GM12878 (cell line): ENCODE measurements at regions not wholly inside any gene's neighbourhood (a gene's known extent, or its start where the extent isn't known, plus 50 kb on each side); places are given as distances from the start of the nearest gene placed in this dataset.

ENCODE experiments used
- ATAC-seq: fragments of 200-7000 bp; cut with Tn5 transposase; 3 replicates; pipeline ENCODE4 v1.9.1; 2020; ENCODE audit warnings: mild to moderate bottlenecking, moderate library complexity
- BruUV-seq: library from RNA; stranded (reverse); fragments of 400-500 nt; replicated peaks from 2 replicates; lab custom pipeline; 2021; lab: Mats Ljungman, UMichigan
- CTCF ChIA-PET: fragments of 300-600 bp; sonication (Branson Sonifier 250); formaldehyde crosslinking; extraction: SDS; loops from one replicate; lab custom pipeline; 2021; ENCODE audit warnings: inconsistent platforms; lab: Yijun Ruan, JAX
- POLR2A ChIA-PET: fragments of 350-600 bp; formaldehyde crosslinking; extraction: SDS; loops from one replicate; lab custom pipeline; 2021; ENCODE audit warnings: inconsistent platforms; lab: Charles Lee
- RAD21 ChIA-PET: fragments of 300-600 bp; sonication (Branson Sonifier 250); formaldehyde crosslinking; loops from one replicate; lab custom pipeline; 2023; ENCODE audit warnings: antibody characterized with exemption; ENCODE audit not compliant: unreplicated experiment; lab: Charles Lee
- SMC1A ChIA-PET: fragments of 300-600 bp; sonication (Branson Sonifier 250); formaldehyde crosslinking; loops from one replicate; lab custom pipeline; 2023; ENCODE audit not compliant: unreplicated experiment, uncharacterized antibody; lab: Charles Lee
- DNase-seq: peaks from one replicate; pipeline ENCODE4 v3.0.0-alpha.2; 2011; ENCODE audit warnings: low read depth, low spot score
- FAIRE-seq: peaks from 3 replicates; lab custom pipeline; 2011; peaks lifted over from hg19 to GRCh38; lab: Jason Lieb, UNC
- H2AFZ ChIP-seq: 2 replicates; pipeline ENCODE4 v1.6.0; 2011; ENCODE audit warnings: low read depth, low read length, control low read depth; ENCODE audit not compliant: control insufficient read depth
- H3K27ac ChIP-seq: 2 replicates; pipeline ENCODE4 v1.5.1; 2011; ENCODE audit warnings: control low read depth; ENCODE audit not compliant: control insufficient read depth, insufficient read depth
- H3K27me3 ChIP-seq, 2 experiments: replicated peaks in 1 of 2; 2 replicates each; pipeline versions ENCODE4 v1.6.0 to v1.6.1; 2011; ENCODE audit warnings: low read length in 1 of 2; ENCODE audit not compliant: control insufficient read depth in 2 of 2, insufficient read depth in 2 of 2
- H3K36me3 ChIP-seq, 2 experiments: 2 replicates each; pipeline ENCODE4 v1.5.1; 2011; ENCODE audit warnings: low read length in 1 of 2; ENCODE audit not compliant: control insufficient read depth in 2 of 2, insufficient read depth in 2 of 2
- H3K4me1 ChIP-seq: 2 replicates; pipeline ENCODE4 v1.6.1; 2011; ENCODE audit warnings: mild to moderate bottlenecking, low read length, moderate library complexity, mixed read lengths; ENCODE audit not compliant: control insufficient read depth, insufficient read depth
- H3K4me2 ChIP-seq: 2 replicates; pipeline ENCODE4 v1.6.0; 2011; ENCODE audit warnings: control low read depth; ENCODE audit not compliant: control insufficient read depth, insufficient read depth
- H3K4me3 ChIP-seq: fragments of 200-600 bp; sonication (generic); 2 replicates; pipeline ENCODE4 v1.5.1; 2016
- H3K79me2 ChIP-seq: 2 replicates; pipeline ENCODE4 v1.6.0; 2011; ENCODE audit warnings: low read length; ENCODE audit not compliant: control insufficient read depth, insufficient read depth
- H3K9ac ChIP-seq: 2 replicates; pipeline ENCODE4 v1.8.0; 2011; ENCODE audit warnings: low read length, control low read depth, mixed read lengths; ENCODE audit not compliant: control insufficient read depth, insufficient read depth
- H3K9me3 ChIP-seq: replicated peaks from 3 replicates; pipeline ENCODE4 v1.5.1; 2011; ENCODE audit warnings: mild to moderate bottlenecking, low read length; ENCODE audit not compliant: control insufficient read depth, insufficient read depth
- H4K20me1 ChIP-seq: 2 replicates; pipeline ENCODE4 v1.6.0; 2011; ENCODE audit not compliant: control insufficient read depth, insufficient read depth
- BACH1 ChIP-seq: fragments of 450-650 bp; IDR thresholded peaks from 2 replicates; pipeline ENCODE4 v1.6.1; 2017; ENCODE audit warnings: mild to moderate bottlenecking, borderline replicate concordance
- CBX5 ChIP-seq: sonication (generic); IDR thresholded peaks from 2 replicates; pipeline ENCODE4 v1.6.1; 2016; ENCODE audit warnings: low read depth, moderate library complexity, mild to moderate bottlenecking, inconsistent platforms
- EZH2 ChIP-seq: IDR thresholded peaks from 2 replicates; pipeline ENCODE4 v1.6.1; 2012; ENCODE audit warnings: low read depth, mild to moderate bottlenecking, control low read depth, inconsistent platforms, low read length, borderline replicate concordance; ENCODE audit not compliant: control insufficient read depth
- IKZF2 ChIP-seq, 2 experiments: fragments of 450-650 bp; IDR thresholded peaks; 2 replicates each; pipeline ENCODE4 v1.6.1; 2017; ENCODE audit warnings: mild to moderate bottlenecking in 2 of 2, moderate library complexity in 2 of 2
- KAT2A ChIP-seq: conservative IDR thresholded peaks from 2 replicates; pipeline ENCODE4 v1.6.1; 2011; ENCODE audit warnings: low read depth, low read length; ENCODE audit not compliant: control insufficient read depth
- NBN ChIP-seq: fragments of 450-650 bp; IDR thresholded peaks from 2 replicates; pipeline ENCODE4 v1.6.1; 2016
- PML ChIP-seq: IDR thresholded peaks from 2 replicates; pipeline ENCODE4 v1.6.1; 2012; ENCODE audit warnings: low read length, inconsistent platforms
- SIX5 ChIP-seq: IDR thresholded peaks from 2 replicates; pipeline ENCODE4 v1.6.1; 2011; ENCODE audit warnings: mild to moderate bottlenecking, low read depth, low read length, moderate library complexity; ENCODE audit not compliant: severe bottlenecking
- YY1 ChIP-seq: IDR thresholded peaks from 2 replicates; pipeline ENCODE4 v1.6.1; 2011; ENCODE audit warnings: low read depth, mild to moderate bottlenecking, low read length
- WGBS: methylation state at CpG from one replicate; pipeline ENCODE4 v1.1.6; 2016; ENCODE audit warnings: low lambda C conversion rate; ENCODE audit not compliant: insufficient replicate concordance, insufficient coverage; ENCODE audit errors: missing lambda C conversion rate; 5-methylcytosine and 5-hydroxymethylcytosine counted together
- in situ Hi-C: fragments of 300-500 bp; cut with MboI; formaldehyde crosslinking; loops from 9 replicates; pipeline ENCODE4 v1.14.3; 2018; ENCODE audit warnings: mixed read lengths
- intact Hi-C: fragments of 100-400 bp; cut with micrococcal nuclease; formaldehyde crosslinking; loops from one replicate; pipeline ENCODE4 v1.14.2; 2022; ENCODE audit not compliant: unreplicated experiment
- TF ChIP-seq, protein P1 (sequence below): IDR thresholded peaks from 2 replicates; pipeline ENCODE4 v1.6.1; 2012; ENCODE audit warnings: low read depth, low read length, improper control_type of control experiment
- TF ChIP-seq, protein P2 (sequence below): fragments of 450-650 bp; IDR thresholded peaks from 2 replicates; pipeline ENCODE4 v1.6.1; 2018; ENCODE audit warnings: borderline replicate concordance, mild to moderate bottlenecking; ENCODE audit not compliant: partially characterized antibody
- TF ChIP-seq, protein P3 (sequence below): IDR thresholded peaks from 2 replicates; pipeline ENCODE4 v1.6.1; 2011; ENCODE audit warnings: mild to moderate bottlenecking, low read depth, low read length, moderate library complexity; ENCODE audit not compliant: insufficient replicate concordance

DNA sequence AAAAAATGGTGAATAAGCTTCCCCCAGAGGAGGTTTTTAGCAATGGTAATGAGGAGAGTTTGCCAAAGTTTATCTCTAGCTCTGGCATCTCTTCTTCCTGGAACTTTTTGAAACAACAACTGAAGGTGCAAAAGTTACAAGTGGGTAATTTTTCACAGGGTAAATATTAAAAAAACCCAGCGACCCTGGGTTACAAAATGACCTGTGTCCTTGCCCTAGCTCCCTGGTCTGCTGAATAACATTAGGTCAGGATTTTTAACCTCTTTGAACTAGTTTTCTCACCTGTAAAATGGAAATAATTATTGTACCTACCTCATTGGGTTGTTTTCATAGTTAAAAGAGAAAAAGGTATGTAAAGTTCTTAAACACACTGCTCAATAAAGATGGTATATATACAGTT is 332.4 kb upstream of the DUSP10 start:
- SMC1A ChIA-PET: interaction anchor here (0.8 kb wide), 1 partner anchor 26 kb away, joined by 3 read pairs; no protein-coding TSS in a partner anchor
- no peak for DNase-seq
- in situ Hi-C loops: no loop called here
- no peaks in the 10 kb centered on the region for H3K36me3 ChIP-seq
- H3K79me2 ChIP-seq: no peaks in the 10 kb centered on the region
- H2AFZ ChIP-seq: no peak overlapping the region
- RAD21 ChIA-PET: no interaction called here
- H3K4me3 ChIP-seq: no peak overlapping the region
- H3K4me2 ChIP-seq: no peak overlapping the region
- CTCF ChIA-PET: interaction anchor here (3.7 kb wide), 1 partner anchor 22 kb away, joined by 14 read pairs; no protein-coding TSS in a partner anchor
- no peaks in the 10 kb centered on the region for H3K4me1 ChIP-seq
- intact Hi-C loops: no loop called here
- no peaks in the 10 kb centered on the region for H3K27me3 ChIP-seq
- POLR2A ChIA-PET: interaction anchor here (1.5 kb wide), 1 partner anchor 27 kb away, joined by 3 read pairs; no protein-coding TSS in a partner anchor
- H3K9ac ChIP-seq: no peak overlapping the region
- H3K27ac ChIP-seq: no peak overlapping the region
- H3K9me3 ChIP-seq: no peaks in the 10 kb centered on the region
- no TSS peak for BruUV-seq
- TF ChIP-seq YY1 (no peak), CBX5 (no peak), KAT2A (no peak), PML (no peak)
- TF ChIP-seq, protein P1, sequence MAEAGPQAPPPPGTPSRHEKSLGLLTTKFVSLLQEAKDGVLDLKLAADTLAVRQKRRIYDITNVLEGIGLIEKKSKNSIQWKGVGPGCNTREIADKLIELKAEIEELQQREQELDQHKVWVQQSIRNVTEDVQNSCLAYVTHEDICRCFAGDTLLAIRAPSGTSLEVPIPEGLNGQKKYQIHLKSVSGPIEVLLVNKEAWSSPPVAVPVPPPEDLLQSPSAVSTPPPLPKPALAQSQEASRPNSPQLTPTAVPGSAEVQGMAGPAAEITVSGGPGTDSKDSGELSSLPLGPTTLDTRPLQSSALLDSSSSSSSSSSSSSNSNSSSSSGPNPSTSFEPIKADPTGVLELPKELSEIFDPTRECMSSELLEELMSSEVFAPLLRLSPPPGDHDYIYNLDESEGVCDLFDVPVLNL: no peak
- no peak for ATAC-seq
- FAIRE-seq: no peak
- WGBS: 0% methylated on average over 1 of the region's 1 CpG
- no peaks in the 10 kb centered on the region for H4K20me1 ChIP-seq

GRCh38 chr1:222073307-222073995 is 331.6 kb upstream of the DUSP10 start:
- H3K27me3 ChIP-seq: no peaks in the 10 kb centered on the region
- ChIA-PET CTCF (interaction anchor here (3.7 kb wide), 1 partner anchor 23 kb away, joined by 14 read pairs; no protein-coding TSS in a partner anchor), POLR2A (interaction anchor here (1.5 kb wide), 1 partner anchor 26 kb away, joined by 3 read pairs; no protein-coding TSS in a partner anchor), RAD21 (interaction anchor here (1.3 kb wide), 1 partner anchor 23 kb away, joined by 3 read pairs; no protein-coding TSS in a partner anchor), SMC1A (interaction anchor here (0.8 to 0.9 kb wide), 2 partner anchors 27 to 137 kb away, joined by 3 read pairs; no protein-coding TSS in a partner anchor)
- ATAC-seq (no peak), FAIRE-seq (no peak), DNase-seq (no peak)
- H3K27ac ChIP-seq: no peak overlapping the region
- H3K9ac ChIP-seq: no peak overlapping the region
- BruUV-seq: no TSS peak
- 81% methylated on average over 2 of the region's 2 CpGs for WGBS
- no peak overlapping the region for H3K4me2 ChIP-seq
- intact Hi-C loops: no loop called here
- no peak overlapping the region for H2AFZ ChIP-seq
- H3K4me1 ChIP-seq: no peaks in the 10 kb centered on the region
- no peaks in the 10 kb centered on the region for H3K36me3 ChIP-seq
- in situ Hi-C loops: no loop called here
- no peaks in the 10 kb centered on the region for H4K20me1 ChIP-seq
- H3K79me2 ChIP-seq: no peaks in the 10 kb centered on the region
- H3K9me3 ChIP-seq: no peaks in the 10 kb centered on the region
- no peak overlapping the region for H3K4me3 ChIP-seq
- TF ChIP-seq IKZF2 (IDR thresholded peaks at IDR 0.05): no peak
- no peak for TF ChIP-seq EZH2
- TF ChIP-seq NBN: no peak
- TF ChIP-seq, protein P2, sequence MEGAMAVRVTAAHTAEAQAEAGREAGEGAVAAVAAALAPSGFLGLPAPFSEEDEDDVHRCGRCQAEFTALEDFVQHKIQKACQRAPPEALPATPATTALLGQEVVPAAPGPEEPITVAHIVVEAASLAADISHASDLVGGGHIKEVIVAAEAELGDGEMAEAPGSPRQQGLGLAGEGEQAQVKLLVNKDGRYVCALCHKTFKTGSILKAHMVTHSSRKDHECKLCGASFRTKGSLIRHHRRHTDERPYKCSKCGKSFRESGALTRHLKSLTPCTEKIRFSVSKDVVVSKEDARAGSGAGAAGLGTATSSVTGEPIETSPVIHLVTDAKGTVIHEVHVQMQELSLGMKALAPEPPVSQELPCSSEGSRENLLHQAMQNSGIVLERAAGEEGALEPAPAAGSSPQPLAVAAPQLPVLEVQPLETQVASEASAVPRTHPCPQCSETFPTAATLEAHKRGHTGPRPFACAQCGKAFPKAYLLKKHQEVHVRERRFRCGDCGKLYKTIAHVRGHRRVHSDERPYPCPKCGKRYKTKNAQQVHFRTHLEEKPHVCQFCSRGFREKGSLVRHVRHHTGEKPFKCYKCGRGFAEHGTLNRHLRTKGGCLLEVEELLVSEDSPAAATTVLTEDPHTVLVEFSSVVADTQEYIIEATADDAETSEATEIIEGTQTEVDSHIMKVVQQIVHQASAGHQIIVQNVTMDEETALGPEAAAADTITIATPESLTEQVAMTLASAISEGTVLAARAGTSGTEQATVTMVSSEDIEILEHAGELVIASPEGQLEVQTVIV: no peak
- no peak for TF ChIP-seq SIX5
- TF ChIP-seq, protein P3, sequence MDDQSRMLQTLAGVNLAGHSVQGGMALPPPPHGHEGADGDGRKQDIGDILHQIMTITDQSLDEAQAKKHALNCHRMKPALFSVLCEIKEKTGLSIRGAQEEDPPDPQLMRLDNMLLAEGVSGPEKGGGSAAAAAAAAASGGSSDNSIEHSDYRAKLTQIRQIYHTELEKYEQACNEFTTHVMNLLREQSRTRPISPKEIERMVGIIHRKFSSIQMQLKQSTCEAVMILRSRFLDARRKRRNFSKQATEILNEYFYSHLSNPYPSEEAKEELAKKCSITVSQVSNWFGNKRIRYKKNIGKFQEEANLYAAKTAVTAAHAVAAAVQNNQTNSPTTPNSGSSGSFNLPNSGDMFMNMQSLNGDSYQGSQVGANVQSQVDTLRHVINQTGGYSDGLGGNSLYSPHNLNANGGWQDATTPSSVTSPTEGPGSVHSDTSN: no peak
- no peak for TF ChIP-seq BACH1
